B cell (primary cell): ENCODE measurements at regions not wholly inside any gene's neighbourhood (a gene's known extent, or its start where the extent isn't known, plus 50 kb on each side); places are given as distances from the start of the nearest gene placed in this dataset.

ENCODE experiments used
- ATAC-seq: fragments of 200-7000 bp; cut with Tn5 transposase; one replicate; pipeline ENCODE4 v1.10.0; 2021; ENCODE audit warnings: low read depth, mild to moderate bottlenecking, moderate number of reproducible peaks, moderate library complexity
- CTCF ChIA-PET: fragments of 350-600 bp; sonication (Branson Sonifier 250); formaldehyde crosslinking; loops from one replicate; lab custom pipeline; 2021; ENCODE audit warnings: antibody characterized with exemption, inconsistent platforms; lab: Charles Lee
- POLR2A ChIA-PET: fragments of 350-600 bp; sonication (Branson Sonifier 250); formaldehyde crosslinking; loops from one replicate; lab custom pipeline; 2021; ENCODE audit warnings: antibody characterized with exemption; lab: Charles Lee
- DNase-seq: peaks from one replicate; pipeline ENCODE4 v3.0.0; 2013
- H2AFZ ChIP-seq: 2 replicates; pipeline ENCODE4 v1.6.1; 2012; ENCODE audit warnings: mild to moderate bottlenecking, low read depth, low read length; ENCODE audit not compliant: insufficient read depth, poor library complexity, severe bottlenecking
- H3K27ac ChIP-seq, 2 donors: 1 replicate in 1 of 2; 2 replicates in 1 of 2; pipeline ENCODE4 v1.5.1; 2012 to 2013; ENCODE audit warnings: low read length in 2 of 2, mild to moderate bottlenecking in 2 of 2, moderate library complexity in 1 of 2
- H3K27me3 ChIP-seq, 4 experiments: fragments of 200-600 bp in 1 of 4; sonication (generic) in 1 of 4; replicated peaks in 1 of 4; 1 replicate in 2 of 4; 2 replicates in 2 of 4; pipeline versions ENCODE4 v1.6.1 to v1.7.0; 2013 to 2016; ENCODE audit warnings: low read length in 3 of 4, mild to moderate bottlenecking in 2 of 4, mixed read lengths in 1 of 4, moderate library complexity in 1 of 4; ENCODE audit not compliant: insufficient read depth in 4 of 4, control insufficient read depth in 3 of 4; ENCODE audit errors: control extremely low read depth in 1 of 4
- H3K36me3 ChIP-seq, 2 experiments: replicated peaks in 1 of 2; 1 replicate in 1 of 2; 2 replicates in 1 of 2; pipeline versions ENCODE4 v1.6.1 to v1.7.1; 2013; ENCODE audit warnings: low read length in 1 of 2; ENCODE audit not compliant: insufficient read depth in 2 of 2, control insufficient read depth in 1 of 2; ENCODE audit errors: control extremely low read depth in 1 of 2, extremely low read depth in 1 of 2
- H3K4me1 ChIP-seq, 2 donors: fragments of 200-600 bp in 1 of 2; sonication (generic) in 1 of 2; 1 replicate in 1 of 2; 2 replicates in 1 of 2; pipeline versions ENCODE4 v1.5.1 to v1.6.1; 2013 to 2017; ENCODE audit warnings: low read length in 2 of 2; ENCODE audit not compliant: control insufficient read depth in 2 of 2, insufficient read depth in 2 of 2
- H3K4me2 ChIP-seq: replicated peaks from 2 replicates; pipeline ENCODE3; 2012; ENCODE audit warnings: mild to moderate bottlenecking, low read depth, low read length; ENCODE audit not compliant: poor library complexity, severe bottlenecking
- H3K4me3 ChIP-seq, 5 experiments: fragments of 200-600 bp in 1 of 5; sonication (generic) in 1 of 5; 1 replicate in 3 of 5; 2 replicates in 2 of 5; pipeline versions ENCODE4 v1.5.1 to v1.7.0; 2011 to 2016; ENCODE audit warnings: low read length in 4 of 5, mild to moderate bottlenecking in 4 of 5, low read depth in 2 of 5, control low read depth in 1 of 5, moderate library complexity in 1 of 5; ENCODE audit not compliant: insufficient read depth in 1 of 5; ENCODE audit errors: control extremely low read depth in 1 of 5, extremely low read depth in 1 of 5
- H3K79me2 ChIP-seq: fragments of 200-600 bp; sonication (generic); one replicate; pipeline ENCODE4 v1.6.0; 2016; ENCODE audit warnings: low read length; ENCODE audit not compliant: control insufficient read depth, insufficient read depth
- H3K9ac ChIP-seq: fragments of 200-600 bp; sonication (generic); 2 replicates; pipeline ENCODE4 v1.6.1; 2017; ENCODE audit warnings: mild to moderate bottlenecking, low read length, moderate library complexity
- H3K9me3 ChIP-seq, 3 donors: one replicate each; pipeline versions ENCODE4 v1.6.1 to v1.7.1; 2013; ENCODE audit warnings: low read length in 2 of 3; ENCODE audit not compliant: control insufficient read depth in 2 of 3, insufficient read depth in 1 of 3; ENCODE audit errors: control extremely low read depth in 1 of 3
- H4K20me1 ChIP-seq: 2 replicates; pipeline ENCODE4 v1.6.0; 2012; ENCODE audit warnings: mild to moderate bottlenecking, low read length; ENCODE audit not compliant: insufficient read depth, control insufficient read depth, poor library complexity, severe bottlenecking
- H3K27ac Mint-ChIP-seq: one replicate; pipeline ENCODE4 v1.8.0; 2021; ENCODE audit warnings: mixed read lengths
- H3K27me3 Mint-ChIP-seq: one replicate; pipeline ENCODE4 v1.8.0; 2021; ENCODE audit warnings: mixed read lengths
- H3K4me1 Mint-ChIP-seq: one replicate; pipeline ENCODE4 v1.8.0; 2021; ENCODE audit warnings: mixed read lengths
- H3K4me3 Mint-ChIP-seq: one replicate; pipeline ENCODE4 v1.8.0; 2021; ENCODE audit warnings: mixed read lengths
- H3K9me3 Mint-ChIP-seq: one replicate; pipeline ENCODE4 v1.8.0; 2022; ENCODE audit warnings: mixed read lengths; ENCODE audit not compliant: insufficient read depth
- CTCF ChIP-seq: fragments of 200-600 bp; IDR thresholded peaks from one replicate; pipeline ENCODE4 v1.8.0; 2022; ENCODE audit warnings: antibody characterized with exemption, mild to moderate bottlenecking
- EZH2 ChIP-seq: IDR thresholded peaks from 2 replicates; pipeline ENCODE4 v1.6.1; 2012; ENCODE audit warnings: borderline replicate concordance, low read depth, mild to moderate bottlenecking, moderate library complexity, low read length; ENCODE audit not compliant: insufficient read depth, poor library complexity, severe bottlenecking
- WGBS: methylation state at CpG from one replicate; pipeline ENCODE4 v1.1.5; 2013; ENCODE audit warnings: missing lambda C conversion rate; ENCODE audit not compliant: insufficient coverage; 5-methylcytosine and 5-hydroxymethylcytosine counted together
- intact Hi-C: fragments of 100-400 bp; cut with micrococcal nuclease; formaldehyde crosslinking; loops from one replicate; pipeline ENCODE4 v1.10.0; 2022

- Mint-ChIP-seq H3K4me1 (no peaks in the 10 kb centered on the region), H3K9me3 (peaks cover 20% of the 10 kb centered on the region), H3K27me3 (no peaks in the 10 kb centered on the region), H3K4me3 (no peak overlapping the region), H3K27ac (no peak overlapping the region)
- no peak for DNase-seq
- Histone ChIP-seq H3K79me2 (no peaks in the 10 kb centered on the region), H3K36me3 (no peaks in the 10 kb centered on the region), H3K27me3 (no peaks in the 10 kb centered on the region), H3K9ac (no peak overlapping the region), H3K27ac (no peak overlapping the region), H4K20me1 (no peaks in the 10 kb centered on the region), H3K4me2 (no peak overlapping the region), H3K4me1 (no peaks in the 10 kb centered on the region), H3K9me3 (peaks cover 6 to 16% (median 14%) of the 10 kb centered on the region in 3 donors), H2AFZ (no peak overlapping the region), H3K4me3 (no peak overlapping the region)
- intact Hi-C loops = no loop called here
- no CpG with 5 or more reads among the region's 1 CpG for WGBS
- CTCF ChIA-PET = no interaction called here
- POLR2A ChIA-PET = no interaction called here
- ATAC-seq = no peak
- TF ChIP-seq EZH2 (no peak), CTCF (no peak)
Observed at GRCh38 chr16:52851211-52851740, 201.4 kb downstream of the CHD9NB start.

GRCh38 chr16:52843381-52843780 is 209.3 kb downstream of the CHD9NB start:
- no peak overlapping the region for H3K27ac ChIP-seq
- no peak for TF ChIP-seq CTCF
- no peak for TF ChIP-seq EZH2
- no peak for ATAC-seq
- Mint-ChIP-seq H3K9me3 (peaks cover 9% of the 10 kb centered on the region), H3K27ac (no peak overlapping the region), H3K4me3 (no peak overlapping the region), H3K27me3 (no peaks in the 10 kb centered on the region), H3K4me1 (no peaks in the 10 kb centered on the region)
- H3K36me3 ChIP-seq = no peaks in the 10 kb centered on the region
- H3K9ac ChIP-seq = no peak overlapping the region
- H3K9me3 ChIP-seq = peaks cover 0 to 1% (median 0%) of the 10 kb centered on the region in 3 donors
- no peak overlapping the region for H2AFZ ChIP-seq
- H3K4me3 ChIP-seq = no peak overlapping the region
- H3K79me2 ChIP-seq = no peaks in the 10 kb centered on the region
- no peak overlapping the region for H3K4me2 ChIP-seq
- intact Hi-C loops = no loop called here
- no peak for DNase-seq
- POLR2A ChIA-PET = no interaction called here
- CTCF ChIA-PET = interaction anchor here (1.7 kb wide), 1 partner anchor 12 kb away, joined by 4 read pairs; no protein-coding TSS in a partner anchor
- H3K27me3 ChIP-seq = no peaks in the 10 kb centered on the region
- H4K20me1 ChIP-seq = no peaks in the 10 kb centered on the region
- H3K4me1 ChIP-seq = no peaks in the 10 kb centered on the region
